NB4 (cell line): ENCODE measurements at regions not wholly inside any gene's neighbourhood (a gene's known extent, or its start where the extent isn't known, plus 50 kb on each side); places are given as distances from the start of the nearest gene placed in this dataset.

Experiments
- DNase-seq: peaks from one replicate; pipeline ENCODE4 v3.0.0; 2010; ENCODE audit warnings: low read depth
- H3K4me3 ChIP-seq: one replicate; pipeline ENCODE4 v1.5.1; 2011; ENCODE audit warnings: mild to moderate bottlenecking, low read depth, low read length, moderate library complexity
- CTCF ChIP-seq: IDR thresholded peaks from one replicate; pipeline ENCODE4 v1.5.1; 2012; ENCODE audit warnings: low read depth, low read length
- MAX ChIP-seq: IDR thresholded peaks from 2 replicates; pipeline ENCODE4 v1.6.1; 2011; ENCODE audit warnings: low read depth, low read length
- MYC ChIP-seq: IDR thresholded peaks from 2 replicates; pipeline ENCODE4 v1.6.1; 2011; ENCODE audit warnings: low read depth, low read length
- POLR2A ChIP-seq: IDR thresholded peaks from 2 replicates; pipeline ENCODE4 v1.6.1; 2011; ENCODE audit warnings: mild to moderate bottlenecking; ENCODE audit not compliant: insufficient read length; ENCODE audit errors: extremely low read depth

GRCh38 chr3:153260681-153261080 lies 98.7 kb downstream of the RAP2B start:
- H3K4me3 ChIP-seq: no peak overlapping the region
- TF ChIP-seq MYC (no peak), MAX (no peak), CTCF (no peak), POLR2A (no peak)
- DNase-seq: no peak

GRCh38 chr3:153266619-153267018 lies 104.6 kb downstream of the RAP2B start:
- DNase-seq: no peak
- no peak overlapping the region for H3K4me3 ChIP-seq
- TF ChIP-seq CTCF (no peak), POLR2A (no peak), MAX (no peak), MYC (no peak)

GRCh38 chr3:153268564-153269279 lies 106.7 kb downstream of the RAP2B start:
- H3K4me3 ChIP-seq: no peak overlapping the region
- no peak for TF ChIP-seq CTCF
- no peak for DNase-seq

- TF ChIP-seq MAX (no peak), CTCF (no peak)
- DNase-seq: no peak
These were observed 107.7 kb downstream of the RAP2B start for GRCh38 chr3:153269730-153270129.

GRCh38 chr3:153273217-153273616 lies 111.2 kb downstream of the RAP2B start:
- no peak for TF ChIP-seq MAX
- TF ChIP-seq POLR2A: no peak
- no peak for TF ChIP-seq MYC
- TF ChIP-seq CTCF: no peak
- no peak overlapping the region for H3K4me3 ChIP-seq
- DNase-seq: peak; percentile 87

More at GRCh38 chr3:153269730-153270129, 107.7 kb downstream of the RAP2B start:
- H3K4me3 ChIP-seq: no peak overlapping the region
